WI38 (cell line): ENCODE measurements at regions not wholly inside any gene's neighbourhood (a gene's known extent, or its start where the extent isn't known, plus 50 kb on each side); places are given as distances from the start of the nearest gene placed in this dataset.
A peak's percentile ranks its signal among the peaks of the same experiment; 100 is the strongest.

Source experiments
- H3K4me3 ChIP-seq: 2 replicates; pipeline ENCODE4 v1.5.1; 2011; ENCODE audit warnings: low read depth, mild to moderate bottlenecking, control low read depth, low read length
- TF ChIP-seq, protein P1 (sequence below): IDR thresholded peaks from 2 replicates; pipeline ENCODE4 v1.5.1; 2012; ENCODE audit warnings: low read depth, mild to moderate bottlenecking, control low read depth, low read length

DNA sequence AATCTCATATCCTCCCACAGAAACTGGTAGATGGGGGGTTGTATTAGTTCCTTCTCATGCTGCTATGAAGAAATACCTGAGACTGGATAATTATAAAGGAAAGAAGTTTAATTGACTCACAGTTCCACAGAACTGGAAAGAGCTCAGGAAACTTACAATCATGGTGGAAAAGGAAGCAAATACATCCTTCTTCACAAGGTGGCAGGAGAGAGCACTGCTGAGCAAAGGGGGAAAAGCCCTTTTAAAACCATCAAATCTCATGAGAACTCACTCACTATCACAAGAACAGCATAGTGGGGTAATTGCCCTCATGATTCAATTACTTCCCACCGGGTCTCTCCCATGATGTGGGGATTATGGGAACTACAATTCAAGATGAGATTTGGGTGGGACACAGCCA, 250.5 kb upstream of the GPRIN3 start:
- H3K4me3 ChIP-seq, result no peak overlapping the region
- TF ChIP-seq, protein P1, sequence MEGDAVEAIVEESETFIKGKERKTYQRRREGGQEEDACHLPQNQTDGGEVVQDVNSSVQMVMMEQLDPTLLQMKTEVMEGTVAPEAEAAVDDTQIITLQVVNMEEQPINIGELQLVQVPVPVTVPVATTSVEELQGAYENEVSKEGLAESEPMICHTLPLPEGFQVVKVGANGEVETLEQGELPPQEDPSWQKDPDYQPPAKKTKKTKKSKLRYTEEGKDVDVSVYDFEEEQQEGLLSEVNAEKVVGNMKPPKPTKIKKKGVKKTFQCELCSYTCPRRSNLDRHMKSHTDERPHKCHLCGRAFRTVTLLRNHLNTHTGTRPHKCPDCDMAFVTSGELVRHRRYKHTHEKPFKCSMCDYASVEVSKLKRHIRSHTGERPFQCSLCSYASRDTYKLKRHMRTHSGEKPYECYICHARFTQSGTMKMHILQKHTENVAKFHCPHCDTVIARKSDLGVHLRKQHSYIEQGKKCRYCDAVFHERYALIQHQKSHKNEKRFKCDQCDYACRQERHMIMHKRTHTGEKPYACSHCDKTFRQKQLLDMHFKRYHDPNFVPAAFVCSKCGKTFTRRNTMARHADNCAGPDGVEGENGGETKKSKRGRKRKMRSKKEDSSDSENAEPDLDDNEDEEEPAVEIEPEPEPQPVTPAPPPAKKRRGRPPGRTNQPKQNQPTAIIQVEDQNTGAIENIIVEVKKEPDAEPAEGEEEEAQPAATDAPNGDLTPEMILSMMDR, result peak; percentile 24; the same call in 1 of the 2 replicates

GRCh38 chr4:89556601-89557305, 249.2 kb upstream of the GPRIN3 start:
- H3K4me3 ChIP-seq, result no peak overlapping the region
- TF ChIP-seq, protein P1, result no peak

- H3K4me3 ChIP-seq, result no peak overlapping the region
- TF ChIP-seq, protein P1, result no peak
Observed at GRCh38 chr4:89551191-89551590, 243.6 kb upstream of the GPRIN3 start.

- no peak overlapping the region for H3K4me3 ChIP-seq
- TF ChIP-seq, protein P1, result no peak
Observed at GRCh38 chr4:89549907-89550306, 242.3 kb upstream of the GPRIN3 start.

GRCh38 chr4:89545315-89545714, 237.7 kb upstream of the GPRIN3 start:
- no peak overlapping the region for H3K4me3 ChIP-seq
- TF ChIP-seq, protein P1, result no peak

GRCh38 chr4:89541998-89542397, 234.4 kb upstream of the GPRIN3 start:
- TF ChIP-seq, protein P1, result no peak
- no peak overlapping the region for H3K4me3 ChIP-seq

- H3K4me3 ChIP-seq, result no peak overlapping the region
- TF ChIP-seq, protein P1, result no peak
Observed at GRCh38 chr4:89539797-89540711, 232.5 kb upstream of the GPRIN3 start.
